HEK293T (cell line): ENCODE measurements at regions not wholly inside any gene's neighbourhood (a gene's known extent, or its start where the extent isn't known, plus 50 kb on each side); places are given as distances from the start of the nearest gene placed in this dataset.

Source experiments
- CTCF ChIA-PET: fragments of 350-600 bp; formaldehyde crosslinking; extraction: SDS; loops from one replicate; lab custom pipeline; 2021; ENCODE audit warnings: antibody characterized with exemption, inconsistent platforms; lab: Yijun Ruan, JAX
- POLR2A ChIA-PET: fragments of 350-600 bp; formaldehyde crosslinking; extraction: SDS; loops from one replicate; lab custom pipeline; 2020; ENCODE audit warnings: antibody characterized with exemption, inconsistent platforms; lab: Yijun Ruan, JAX
- DNase-seq: peaks from one replicate; pipeline ENCODE4 v3.0.0; 2012; ENCODE audit warnings: mixed read lengths; ENCODE audit errors: extremely low spot score
- ARNT ChIP-seq: fragments of 450-650 bp; IDR thresholded peaks from 2 replicates; pipeline ENCODE4 v1.6.1; 2017; ENCODE audit warnings: mild to moderate bottlenecking
- BHLHE40 ChIP-seq: fragments of 450-650 bp; IDR thresholded peaks from 2 replicates; pipeline ENCODE4 v1.6.1; 2016; ENCODE audit warnings: mild to moderate bottlenecking, moderate library complexity, borderline replicate concordance
- CTBP1 ChIP-seq: fragments of 450-650 bp; IDR thresholded peaks from 2 replicates; pipeline ENCODE4 v1.6.1; 2016; ENCODE audit warnings: borderline replicate concordance
- ELF4 ChIP-seq: fragments of 450-650 bp; IDR thresholded peaks from 2 replicates; pipeline ENCODE4 v1.6.1; 2017; ENCODE audit warnings: antibody characterized with exemption
- FOXA1 ChIP-seq: fragments of 450-650 bp; IDR thresholded peaks from 2 replicates; pipeline ENCODE4 v1.6.1; 2016; ENCODE audit warnings: mild to moderate bottlenecking
- FOXK2 ChIP-seq: fragments of 450-650 bp; IDR thresholded peaks from 2 replicates; pipeline ENCODE4 v1.6.1; 2016; ENCODE audit warnings: mild to moderate bottlenecking
- FOXM1 ChIP-seq: fragments of 450-650 bp; IDR thresholded peaks from 2 replicates; pipeline ENCODE4 v1.6.1; 2017; ENCODE audit warnings: mild to moderate bottlenecking, borderline replicate concordance
- HDGF ChIP-seq: fragments of 450-650 bp; IDR thresholded peaks from 2 replicates; pipeline ENCODE4 v1.6.1; 2017; ENCODE audit warnings: antibody characterized with exemption, borderline replicate concordance
- L3MBTL2 ChIP-seq: fragments of 450-650 bp; conservative IDR thresholded peaks from 2 replicates; pipeline ENCODE4 v1.6.1; 2016; ENCODE audit warnings: mild to moderate bottlenecking
- LEF1 ChIP-seq: fragments of 450-650 bp; IDR thresholded peaks from 2 replicates; pipeline ENCODE4 v1.6.1; 2017; ENCODE audit warnings: mild to moderate bottlenecking, borderline replicate concordance
- NFRKB ChIP-seq: fragments of 450-650 bp; IDR thresholded peaks from 2 replicates; pipeline ENCODE4 v1.6.1; 2016; ENCODE audit warnings: mild to moderate bottlenecking, moderate library complexity
- SP1 ChIP-seq: fragments of 450-650 bp; IDR thresholded peaks from 2 replicates; pipeline ENCODE4 v1.6.1; 2017
- SUZ12 ChIP-seq: fragments of 450-650 bp; IDR thresholded peaks from 2 replicates; pipeline ENCODE4 v1.6.1; 2016; ENCODE audit warnings: mild to moderate bottlenecking
- TARDBP ChIP-seq: fragments of 450-650 bp; IDR thresholded peaks from 2 replicates; pipeline ENCODE4 v1.6.1; 2016
- ZNF384 ChIP-seq: fragments of 450-650 bp; IDR thresholded peaks from 2 replicates; pipeline ENCODE4 v1.6.1; 2016
- TF ChIP-seq, protein P1 (sequence below): fragments of 450-650 bp; IDR thresholded peaks from 2 replicates; pipeline ENCODE4 v1.6.1; 2016

GRCh38 chr5:123858938-123859337 lies 347.0 kb downstream of the CSNK1G3 start:
- no peak for DNase-seq
- ChIA-PET CTCF (no interaction called here), POLR2A (no interaction called here)
- TF ChIP-seq FOXK2, result no peak
- TF ChIP-seq ARNT, result no peak
- TF ChIP-seq CTBP1, result no peak
- TF ChIP-seq, protein P1, sequence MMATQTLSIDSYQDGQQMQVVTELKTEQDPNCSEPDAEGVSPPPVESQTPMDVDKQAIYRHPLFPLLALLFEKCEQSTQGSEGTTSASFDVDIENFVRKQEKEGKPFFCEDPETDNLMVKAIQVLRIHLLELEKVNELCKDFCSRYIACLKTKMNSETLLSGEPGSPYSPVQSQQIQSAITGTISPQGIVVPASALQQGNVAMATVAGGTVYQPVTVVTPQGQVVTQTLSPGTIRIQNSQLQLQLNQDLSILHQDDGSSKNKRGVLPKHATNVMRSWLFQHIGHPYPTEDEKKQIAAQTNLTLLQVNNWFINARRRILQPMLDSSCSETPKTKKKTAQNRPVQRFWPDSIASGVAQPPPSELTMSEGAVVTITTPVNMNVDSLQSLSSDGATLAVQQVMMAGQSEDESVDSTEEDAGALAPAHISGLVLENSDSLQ, result no peak
- no peak for TF ChIP-seq L3MBTL2
- no peak for TF ChIP-seq HDGF
- TF ChIP-seq SP1, result no peak
- no peak for TF ChIP-seq ZNF384
- no peak for TF ChIP-seq FOXM1
- TF ChIP-seq TARDBP, result no peak

DNA sequence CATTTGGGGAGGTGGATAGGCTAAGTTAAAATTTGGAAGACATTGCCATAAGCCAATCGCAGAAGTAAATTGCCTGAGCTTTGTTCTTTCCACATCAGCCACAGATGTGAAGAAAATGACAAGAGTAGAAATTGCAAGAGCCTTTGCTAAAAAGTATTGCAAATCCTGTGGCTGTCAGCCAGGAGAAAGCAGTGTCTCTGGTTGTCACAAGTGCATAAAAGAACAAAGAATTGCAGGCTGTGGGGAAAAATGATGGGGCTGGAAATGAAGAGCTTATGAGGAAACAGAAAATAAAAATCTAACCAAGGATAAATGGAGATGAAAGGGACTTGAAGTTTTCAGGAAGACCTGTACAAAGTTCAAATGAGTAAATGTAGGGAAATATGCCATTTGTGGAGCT lies 344.8 kb downstream of the CSNK1G3 start:
- ChIA-PET POLR2A (no interaction called here), CTCF (no interaction called here)
- no peak for DNase-seq
- TF ChIP-seq L3MBTL2 (no peak), TARDBP (no peak), SUZ12 (no peak), FOXK2 (no peak), ELF4 (no peak), NFRKB (no peak), ZNF384 (no peak), SP1 (no peak), ARNT (no peak), BHLHE40 (no peak), CTBP1 (no peak), FOXA1 (no peak), LEF1 (no peak), FOXM1 (no peak), HDGF (no peak)
- TF ChIP-seq, protein P1, result no peak

GRCh38 chr5:123855609-123856008 lies 343.6 kb downstream of the CSNK1G3 start:
- ChIA-PET CTCF (no interaction called here), POLR2A (no interaction called here)
- TF ChIP-seq BHLHE40 (no peak), SP1 (no peak), TARDBP (no peak), L3MBTL2 (no peak), CTBP1 (no peak), LEF1 (no peak), SUZ12 (no peak), FOXA1 (no peak), FOXM1 (no peak), HDGF (no peak), NFRKB (no peak), ARNT (no peak), FOXK2 (no peak), ELF4 (no peak), ZNF384 (no peak)
- TF ChIP-seq, protein P1, result no peak
- DNase-seq, result no peak

- ChIA-PET CTCF (no interaction called here), POLR2A (no interaction called here)
- DNase-seq, result no peak
- TF ChIP-seq FOXA1 (no peak), ELF4 (no peak), LEF1 (no peak), CTBP1 (no peak), TARDBP (no peak), SUZ12 (no peak), SP1 (no peak), ZNF384 (no peak), ARNT (no peak), FOXK2 (no peak), HDGF (no peak), NFRKB (no peak), L3MBTL2 (no peak), FOXM1 (no peak), BHLHE40 (no peak)
- TF ChIP-seq, protein P1, result no peak
These were observed 333.6 kb downstream of the CSNK1G3 start for GRCh38 chr5:123845356-123846100.

GRCh38 chr5:123844873-123845272 lies 332.9 kb downstream of the CSNK1G3 start:
- TF ChIP-seq HDGF (no peak), ELF4 (no peak), FOXK2 (no peak), NFRKB (no peak), ARNT (no peak), FOXM1 (no peak), SP1 (no peak), FOXA1 (no peak), CTBP1 (no peak), TARDBP (no peak), SUZ12 (no peak), BHLHE40 (no peak), ZNF384 (no peak)
- TF ChIP-seq, protein P1, result no peak
- CTCF ChIA-PET, result no interaction called here
- DNase-seq, result no peak
- POLR2A ChIA-PET, result no interaction called here
